ENCODE measurements at regions not wholly inside any gene's neighbourhood (a gene's known extent, or its start where the extent isn't known, plus 50 kb on each side); places are given as distances from the start of the nearest gene placed in this dataset.

DNA sequence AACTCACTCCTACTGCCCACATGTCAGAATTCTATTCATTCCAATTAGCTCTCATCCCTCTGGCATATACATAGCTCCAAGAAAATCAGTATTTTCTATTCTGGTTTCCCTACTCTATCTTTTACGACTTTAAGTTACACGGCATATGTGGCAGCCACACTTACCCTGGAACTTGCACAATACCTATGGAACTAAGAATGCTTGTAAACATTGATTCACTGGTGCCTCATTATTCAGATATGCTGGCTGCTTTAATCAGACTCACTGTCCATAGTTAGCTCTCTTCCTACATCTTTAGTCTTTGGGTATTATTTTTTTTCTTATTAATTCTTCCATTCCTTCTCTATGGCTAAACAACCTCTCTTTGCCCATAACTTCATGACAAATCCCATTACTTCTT lies 1519.9 kb upstream of the ACVR2A start:
- H3K36me3 Mint-ChIP-seq (ENCODE audit: insufficient read depth in 1 of 3, low read depth in 3 of 3) = no peaks in the 10 kb centered on the region
- Histone ChIP-seq H3K27ac (ENCODE audit: insufficient read length, low read depth, low read length) (no peak overlapping the region), H4K5ac (ENCODE audit: insufficient read length, low read depth, low read length) (no peak overlapping the region), H2BK12ac (ENCODE audit: insufficient read length, low read depth, low read length) (no peak overlapping the region), H4K20me1 (ENCODE audit: control insufficient read depth, insufficient read depth, insufficient read length) (no peaks in the 10 kb centered on the region), H4K8ac (replicated peaks; ENCODE audit: insufficient read length, low read depth, low read length) (no peak overlapping the region), H3K18ac (ENCODE audit: insufficient read length, low read depth, low read length) (no peak overlapping the region), H3K23me2 (ENCODE audit: insufficient read length, low read depth, low read length, poor library complexity, severe bottlenecking) (no peaks in the 10 kb centered on the region), H3K9ac (ENCODE audit: extremely low read depth, insufficient read length, low read length) (no peak overlapping the region), H3K79me2 (ENCODE audit: insufficient read depth, low read length) (no peaks in the 10 kb centered on the region), H3T11ph (ENCODE audit: low read length) (no peak overlapping the region), H3K4me2 (ENCODE audit: insufficient read depth, insufficient read length, low read length) (no peak overlapping the region), H3K27me3 (ENCODE audit: insufficient read depth, low read length) (no peaks in the 10 kb centered on the region), H2BK120ac (ENCODE audit: low read depth, low read length, poor library complexity, severe bottlenecking) (no peak overlapping the region), H2AK5ac (ENCODE audit: insufficient read length, low read length) (no peak overlapping the region), H2BK15ac (ENCODE audit: low read depth, low read length) (no peak overlapping the region), H2BK5ac (ENCODE audit: insufficient read length, low read length) (no peak overlapping the region), H3K4me1 (ENCODE audit: insufficient read depth, low read length) (no peaks in the 10 kb centered on the region; the same call in 1 of the 2 replicates), H3K4ac (ENCODE audit: low read depth, low read length) (no peak overlapping the region), H3K9me3 (ENCODE audit: control insufficient read depth, low read depth, low read length) (no peaks in the 10 kb centered on the region), H4K91ac (ENCODE audit: insufficient read length, low read depth, low read length) (no peak overlapping the region), H2AFZ (ENCODE audit: low read length) (no peak overlapping the region), H3K23ac (ENCODE audit: insufficient read length, low read depth, low read length) (no peak overlapping the region), H3K56ac (ENCODE audit: insufficient read length, low read depth, low read length) (no peak overlapping the region), H3K79me1 (ENCODE audit: insufficient read depth, low read depth, low read length, poor library complexity, severe bottlenecking) (no peaks in the 10 kb centered on the region), H3K14ac (ENCODE audit: insufficient read depth, low read length) (no peak overlapping the region), H2BK20ac (ENCODE audit: low read depth, low read length, poor library complexity, severe bottlenecking) (no peak overlapping the region)
- TF ChIP-seq, protein P1, sequence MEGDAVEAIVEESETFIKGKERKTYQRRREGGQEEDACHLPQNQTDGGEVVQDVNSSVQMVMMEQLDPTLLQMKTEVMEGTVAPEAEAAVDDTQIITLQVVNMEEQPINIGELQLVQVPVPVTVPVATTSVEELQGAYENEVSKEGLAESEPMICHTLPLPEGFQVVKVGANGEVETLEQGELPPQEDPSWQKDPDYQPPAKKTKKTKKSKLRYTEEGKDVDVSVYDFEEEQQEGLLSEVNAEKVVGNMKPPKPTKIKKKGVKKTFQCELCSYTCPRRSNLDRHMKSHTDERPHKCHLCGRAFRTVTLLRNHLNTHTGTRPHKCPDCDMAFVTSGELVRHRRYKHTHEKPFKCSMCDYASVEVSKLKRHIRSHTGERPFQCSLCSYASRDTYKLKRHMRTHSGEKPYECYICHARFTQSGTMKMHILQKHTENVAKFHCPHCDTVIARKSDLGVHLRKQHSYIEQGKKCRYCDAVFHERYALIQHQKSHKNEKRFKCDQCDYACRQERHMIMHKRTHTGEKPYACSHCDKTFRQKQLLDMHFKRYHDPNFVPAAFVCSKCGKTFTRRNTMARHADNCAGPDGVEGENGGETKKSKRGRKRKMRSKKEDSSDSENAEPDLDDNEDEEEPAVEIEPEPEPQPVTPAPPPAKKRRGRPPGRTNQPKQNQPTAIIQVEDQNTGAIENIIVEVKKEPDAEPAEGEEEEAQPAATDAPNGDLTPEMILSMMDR (conservative IDR thresholded peaks at IDR 0.05) = no peak
- H3K27ac Mint-ChIP-seq = no peak overlapping the region
- H3K4me3 Mint-ChIP-seq = no peak overlapping the region
- no peak for DNase-seq
- no peaks in the 10 kb centered on the region for H3K27me3 Mint-ChIP-seq (ENCODE audit: low read depth)
- no peaks in the 10 kb centered on the region for H3K9me3 Mint-ChIP-seq
- no CpG with 5 or more reads among the region's 2 CpGs for WGBS (ENCODE audit: extremely low coverage, insufficient read length, low lambda C conversion rate)
- H3K4me1 Mint-ChIP-seq = peaks cover 5% of the 10 kb centered on the region in 2 experiments
